WTC11 (cell line): ENCODE measurements at regions not wholly inside any gene's neighbourhood (a gene's known extent, or its start where the extent isn't known, plus 50 kb on each side); places are given as distances from the start of the nearest gene placed in this dataset.

Source experiments
- CTCF ChIP-seq: fragments of 200-600 bp; IDR thresholded peaks from 2 replicates; pipeline ENCODE4 v1.8.0; 2022; ENCODE audit warnings: antibody characterized with exemption
- JUN ChIP-seq: sonication (generic); formaldehyde crosslinking; IDR thresholded peaks from 2 replicates; pipeline ENCODE4 v1.8.0; 2023; ENCODE audit warnings: mild to moderate bottlenecking, missing genetic modification reagents
- RORB ChIP-seq: fragments of 250-450 bp; sonication (Bioruptor Pico); IDR thresholded peaks from 2 replicates; pipeline ENCODE4 v1.9.0; 2021; ENCODE audit warnings: mild to moderate bottlenecking
- ZNF263 ChIP-seq: sonication (generic); formaldehyde crosslinking; IDR thresholded peaks from 2 replicates; pipeline ENCODE4 v1.8.1; 2022; ENCODE audit warnings: low read depth, mild to moderate bottlenecking, moderate library complexity, missing genetic modification reagents

GRCh38 chr14:106318700-106319099, 792.3 kb downstream of the TMEM121 start:
- TF ChIP-seq CTCF (no peak), ZNF263 (no peak), RORB (no peak), JUN (CRISPR knock-in tag) (no peak)
